Transverse colon (tissue), 4 donors: ENCODE measurements at regions not wholly inside any gene's neighbourhood (a gene's known extent, or its start where the extent isn't known, plus 50 kb on each side); places are given as distances from the start of the nearest gene placed in this dataset.

ENCODE experiments used
- EP300 ChIP-seq: sonication (generic); formaldehyde crosslinking; IDR thresholded peaks from one replicate; pipeline ENCODE4 v1.6.1; 2017; ENCODE audit warnings: antibody characterized with exemption, low read depth
- POLR2A ChIP-seq: fragments of 450-650 bp; IDR thresholded peaks from one replicate; pipeline ENCODE4 v1.6.1; 2016; ENCODE audit warnings: antibody characterized with exemption, mild to moderate bottlenecking, moderate library complexity
- POLR2AphosphoS5 ChIP-seq, 3 donors: sonication (generic); formaldehyde crosslinking; IDR thresholded peaks; one replicate each; pipeline ENCODE4 v1.6.1; 2016; ENCODE audit warnings: antibody characterized with exemption in 3 of 3
- TF ChIP-seq, protein P1 (sequence below), 5 experiments: fragments of 200-600 bp in 3 of 5; fragments of 450-650 bp in 2 of 5; sonication (generic) in 3 of 5; IDR thresholded peaks; 1 replicate in 2 of 5; 2 replicates in 3 of 5; pipeline ENCODE4 v1.5.1; 2016 to 2017; ENCODE audit warnings: antibody characterized with exemption in 5 of 5, inconsistent platforms in 3 of 5, mild to moderate bottlenecking in 2 of 5, moderate library complexity in 1 of 5

DNA sequence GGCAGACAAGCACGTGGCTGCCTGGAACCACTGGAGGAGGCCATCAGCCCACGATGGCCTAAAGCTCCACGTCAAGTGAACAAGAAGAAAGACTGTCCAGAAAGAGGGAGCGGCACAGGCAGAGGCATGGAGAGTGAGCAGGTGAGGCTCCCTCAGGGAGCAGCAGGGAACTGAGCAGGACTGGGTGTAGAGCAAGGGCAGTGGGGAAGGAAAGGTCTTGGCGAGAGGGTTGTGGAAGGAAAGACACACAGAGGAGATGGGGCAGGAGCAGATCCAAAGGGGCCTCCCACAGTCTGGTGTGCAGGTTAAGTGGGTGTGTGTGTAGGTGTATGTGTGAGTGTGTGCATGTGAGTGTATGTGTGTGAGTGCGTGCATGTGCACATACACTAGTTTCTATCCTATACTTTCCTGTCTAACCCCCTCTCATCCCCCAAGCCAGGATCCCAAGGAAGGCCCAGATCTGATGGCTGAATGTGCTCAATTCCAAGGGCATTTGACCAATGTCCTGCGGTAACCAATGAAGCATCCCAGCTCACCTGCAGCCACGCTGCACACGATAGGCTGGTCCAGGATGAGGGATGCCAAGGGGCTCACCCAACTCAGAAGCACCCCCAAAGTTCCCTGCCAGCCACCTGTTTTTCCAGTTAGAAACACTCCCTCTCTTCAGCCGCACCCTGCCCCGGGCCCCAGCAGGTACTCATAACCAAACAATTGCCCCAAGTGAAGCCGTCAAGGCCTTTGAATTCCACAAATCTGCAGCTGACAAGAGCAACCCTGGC is 262.5 kb upstream of the RAB6C start:
- TF ChIP-seq POLR2A (no peak), POLR2AphosphoS5 (IDR thresholded peaks at IDR 0.05) (no peak), EP300 (no peak)
- TF ChIP-seq, protein P1, sequence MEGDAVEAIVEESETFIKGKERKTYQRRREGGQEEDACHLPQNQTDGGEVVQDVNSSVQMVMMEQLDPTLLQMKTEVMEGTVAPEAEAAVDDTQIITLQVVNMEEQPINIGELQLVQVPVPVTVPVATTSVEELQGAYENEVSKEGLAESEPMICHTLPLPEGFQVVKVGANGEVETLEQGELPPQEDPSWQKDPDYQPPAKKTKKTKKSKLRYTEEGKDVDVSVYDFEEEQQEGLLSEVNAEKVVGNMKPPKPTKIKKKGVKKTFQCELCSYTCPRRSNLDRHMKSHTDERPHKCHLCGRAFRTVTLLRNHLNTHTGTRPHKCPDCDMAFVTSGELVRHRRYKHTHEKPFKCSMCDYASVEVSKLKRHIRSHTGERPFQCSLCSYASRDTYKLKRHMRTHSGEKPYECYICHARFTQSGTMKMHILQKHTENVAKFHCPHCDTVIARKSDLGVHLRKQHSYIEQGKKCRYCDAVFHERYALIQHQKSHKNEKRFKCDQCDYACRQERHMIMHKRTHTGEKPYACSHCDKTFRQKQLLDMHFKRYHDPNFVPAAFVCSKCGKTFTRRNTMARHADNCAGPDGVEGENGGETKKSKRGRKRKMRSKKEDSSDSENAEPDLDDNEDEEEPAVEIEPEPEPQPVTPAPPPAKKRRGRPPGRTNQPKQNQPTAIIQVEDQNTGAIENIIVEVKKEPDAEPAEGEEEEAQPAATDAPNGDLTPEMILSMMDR (IDR thresholded peaks at IDR 0.05): no peak
